ENCODE measurements at regions not wholly inside any gene's neighbourhood (a gene's known extent, or its start where the extent isn't known, plus 50 kb on each side); places are given as distances from the start of the nearest gene placed in this dataset.
"Not testable (repeated sequence)": the region's sequence is repeated elsewhere in the genome, so short reads cannot be mapped to it uniquely, and the experiment has no call there.

DNA sequence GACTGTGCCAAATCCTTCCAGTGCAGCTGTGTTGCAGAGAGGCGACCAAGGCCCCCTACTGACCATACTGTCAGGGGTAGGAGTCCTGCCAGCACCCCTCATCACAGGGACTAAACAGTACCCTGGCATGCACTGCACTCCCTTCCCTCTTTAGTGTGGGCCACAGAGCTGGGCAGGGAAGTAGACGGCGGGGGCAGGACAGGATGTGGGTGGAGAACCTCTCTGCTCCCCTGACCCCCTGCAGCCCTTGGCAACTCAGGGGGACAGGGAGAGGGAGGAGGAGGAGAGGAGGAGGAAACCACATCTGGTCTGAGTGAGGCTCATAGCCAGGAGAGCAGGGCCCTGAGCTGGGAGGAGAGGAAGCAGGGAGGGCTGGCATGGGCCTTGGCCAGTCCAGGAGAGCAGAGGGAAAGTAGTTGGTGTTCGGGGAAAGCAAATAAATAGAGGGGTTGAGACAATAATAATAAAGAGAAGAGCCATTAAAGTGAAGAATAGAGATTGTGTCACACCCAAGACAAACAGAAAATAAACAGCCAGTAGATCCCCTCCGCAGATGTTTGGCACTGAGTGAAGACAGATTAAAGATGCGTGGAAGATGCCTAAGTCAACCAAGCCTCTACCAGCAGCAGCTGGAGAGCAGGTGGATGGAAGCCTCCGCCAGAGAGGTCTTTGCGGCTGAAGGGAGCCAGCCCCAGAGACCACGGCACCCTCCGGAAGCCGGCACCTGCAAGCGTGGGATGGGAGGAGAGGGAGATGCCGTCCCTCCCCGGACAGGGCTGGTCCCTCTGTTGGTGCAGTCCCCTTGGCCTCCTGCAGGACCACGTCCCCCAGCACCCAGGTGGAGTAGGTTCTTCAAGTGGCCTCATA lies 61.5 kb downstream of the RPUSD4 start:
- DNase-seq: no peak

- no peak for DNase-seq
Measured at GRCh38 chr11:126148317-126148716, 63.1 kb downstream of the RPUSD4 start.

DNA sequence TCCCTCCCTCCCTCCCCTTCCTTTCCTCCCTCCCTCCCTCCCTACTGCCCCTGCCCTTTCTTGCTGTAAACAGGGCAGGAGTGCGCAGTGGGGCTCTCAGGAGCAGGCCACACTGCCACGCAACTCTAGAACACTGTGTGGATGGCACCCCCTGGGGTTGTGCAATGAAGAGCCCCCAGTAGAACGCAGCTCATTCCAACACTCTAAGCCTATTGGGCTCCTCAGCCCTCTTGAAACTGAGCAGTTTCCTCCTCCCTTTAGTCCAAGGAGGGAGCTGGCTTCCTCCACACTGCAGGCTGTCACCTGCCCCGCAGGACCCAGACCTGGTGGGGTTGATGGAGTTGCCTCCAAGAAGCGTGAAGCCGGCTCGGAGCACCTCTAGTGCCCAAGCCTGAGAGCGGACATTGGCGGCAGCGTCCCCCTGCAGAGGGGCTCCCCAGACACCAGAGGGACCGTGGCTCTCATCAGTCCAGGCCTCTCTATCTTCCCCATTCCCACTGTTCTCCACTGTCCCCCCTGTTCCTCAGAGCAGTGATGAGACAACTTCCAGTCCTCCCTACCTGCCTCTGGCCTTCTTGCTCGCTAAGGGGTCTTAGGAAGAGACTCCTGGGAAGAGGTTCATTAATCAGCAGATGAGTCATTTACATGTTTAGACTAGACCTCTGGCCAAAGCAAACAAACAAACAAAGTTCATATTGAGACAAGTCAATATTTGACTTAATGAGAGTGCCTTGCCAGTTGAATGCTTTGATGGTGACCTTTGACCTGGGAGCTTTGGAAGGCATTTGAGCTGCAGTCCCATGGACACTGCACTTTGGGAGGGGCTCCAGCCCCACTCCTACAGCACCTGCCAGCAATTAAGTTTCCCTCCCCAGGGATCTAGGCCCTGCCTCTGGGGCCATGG lies 64.0 kb downstream of the RPUSD4 start:
- DNase-seq: no peak

DNA sequence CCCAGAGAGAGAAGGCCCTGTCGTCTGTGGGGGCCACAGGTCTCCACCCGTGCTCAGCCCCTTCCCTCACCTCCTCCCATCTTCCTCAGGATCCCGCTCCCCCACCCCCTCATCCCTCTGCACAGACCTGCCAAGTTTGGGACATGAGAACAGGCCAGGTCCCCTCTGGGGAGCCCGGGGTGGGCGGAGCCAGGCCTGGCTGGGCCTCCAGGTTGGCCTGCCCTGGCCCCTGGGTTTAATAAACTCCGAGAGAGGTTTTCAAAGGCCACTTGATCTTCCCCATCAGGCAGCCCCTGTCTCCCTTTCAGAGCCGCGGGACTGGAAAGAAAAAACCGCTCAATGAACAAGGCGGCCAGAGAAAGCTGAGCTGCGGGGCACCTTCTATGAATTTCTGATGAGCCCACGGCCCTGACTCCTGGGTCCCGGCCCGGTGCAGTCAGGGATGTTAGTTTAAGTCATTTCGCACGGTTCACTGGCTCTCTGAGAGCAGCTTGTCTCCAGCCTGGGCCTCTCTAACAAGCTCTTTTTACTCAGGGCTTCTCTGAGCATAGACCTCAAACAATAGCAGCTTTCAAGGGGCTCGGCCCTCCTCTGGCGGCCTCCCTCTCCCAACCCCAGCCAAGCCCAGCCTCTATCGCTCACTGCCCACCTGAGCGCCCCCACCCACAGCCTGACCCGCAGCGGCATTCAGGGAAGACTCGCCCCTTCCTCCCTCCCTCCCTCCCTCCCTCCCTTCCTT lies 64.8 kb downstream of the RPUSD4 start:
- peak; percentile 30 to 41 for DNase-seq

GRCh38 chr11:126145954-126146353 lies 65.5 kb downstream of the RPUSD4 start:
- no peak for DNase-seq

DNA sequence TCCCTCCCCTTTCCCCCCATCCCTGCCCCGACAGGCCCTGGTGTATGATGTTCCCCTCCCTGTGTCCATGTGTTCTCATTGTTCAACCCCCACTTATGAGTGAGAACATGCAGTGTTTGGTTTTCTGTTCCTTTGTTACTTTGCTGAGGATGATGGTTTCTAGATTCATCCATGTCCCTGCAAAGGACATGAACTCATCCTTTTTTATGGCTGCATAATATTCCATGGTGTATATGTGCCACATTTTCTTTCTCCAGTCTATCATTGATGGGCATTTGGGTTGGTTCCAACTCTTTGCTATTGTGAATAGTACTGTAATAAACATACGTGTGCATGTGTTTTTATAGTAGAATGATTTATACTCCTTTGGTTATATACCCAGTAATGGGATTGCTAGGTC lies 68.0 kb downstream of the RPUSD4 start:
- DNase-seq: not testable (repeated sequence)

- DNase-seq: peak; percentile 46 to 47
Measured at GRCh38 chr11:126140926-126141280, 70.5 kb downstream of the RPUSD4 start.

- no peak for DNase-seq
Measured at GRCh38 chr11:126140201-126140925, 71.1 kb downstream of the RPUSD4 start.

- no peak for DNase-seq
Measured at GRCh38 chr11:126139111-126140091, 72.0 kb downstream of the RPUSD4 start.

DNA sequence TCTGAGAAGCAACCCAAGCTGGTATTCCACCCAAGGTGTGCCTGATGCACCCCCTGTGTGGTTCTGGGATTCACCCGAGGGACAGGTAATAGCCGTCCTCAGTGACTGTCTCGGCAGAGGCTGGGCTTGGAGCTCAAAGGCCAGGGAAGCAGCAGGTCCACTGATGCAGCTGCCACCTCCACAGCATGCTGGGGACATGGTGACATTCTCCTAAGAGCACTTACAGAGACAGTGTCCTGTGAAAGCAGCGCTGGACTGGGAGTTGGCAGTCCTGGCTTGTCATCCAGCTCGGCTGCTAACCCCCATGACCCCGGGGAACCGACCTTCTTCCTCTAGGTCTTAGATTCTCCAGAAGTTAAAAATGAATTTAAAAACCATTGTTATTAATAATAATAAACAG lies 72.8 kb downstream of the RPUSD4 start:
- no peak for DNase-seq

DNA sequence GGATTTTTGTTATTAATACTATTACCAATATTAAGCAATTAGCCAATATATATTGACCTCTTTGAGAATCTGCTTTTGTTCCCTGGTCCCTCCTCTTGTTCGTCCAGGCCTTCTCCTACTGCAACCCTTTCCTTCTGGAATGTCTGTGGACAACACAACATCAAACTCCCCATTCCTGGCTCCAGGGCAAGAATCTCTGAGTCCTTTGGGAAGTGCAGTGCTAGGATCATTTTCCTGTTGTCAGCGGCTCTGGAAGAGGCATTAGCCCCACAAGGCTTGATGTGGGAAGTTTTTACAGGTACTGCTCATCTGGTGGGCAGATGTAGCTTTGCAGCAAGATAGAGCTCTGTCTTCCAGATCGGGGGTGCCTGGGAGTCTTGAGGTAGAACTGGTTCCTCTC lies 74.3 kb downstream of the RPUSD4 start:
- DNase-seq: no peak

GRCh38 chr11:126136507-126136906 lies 73.8 kb upstream of the CDON start:
- no peak for DNase-seq

DNA sequence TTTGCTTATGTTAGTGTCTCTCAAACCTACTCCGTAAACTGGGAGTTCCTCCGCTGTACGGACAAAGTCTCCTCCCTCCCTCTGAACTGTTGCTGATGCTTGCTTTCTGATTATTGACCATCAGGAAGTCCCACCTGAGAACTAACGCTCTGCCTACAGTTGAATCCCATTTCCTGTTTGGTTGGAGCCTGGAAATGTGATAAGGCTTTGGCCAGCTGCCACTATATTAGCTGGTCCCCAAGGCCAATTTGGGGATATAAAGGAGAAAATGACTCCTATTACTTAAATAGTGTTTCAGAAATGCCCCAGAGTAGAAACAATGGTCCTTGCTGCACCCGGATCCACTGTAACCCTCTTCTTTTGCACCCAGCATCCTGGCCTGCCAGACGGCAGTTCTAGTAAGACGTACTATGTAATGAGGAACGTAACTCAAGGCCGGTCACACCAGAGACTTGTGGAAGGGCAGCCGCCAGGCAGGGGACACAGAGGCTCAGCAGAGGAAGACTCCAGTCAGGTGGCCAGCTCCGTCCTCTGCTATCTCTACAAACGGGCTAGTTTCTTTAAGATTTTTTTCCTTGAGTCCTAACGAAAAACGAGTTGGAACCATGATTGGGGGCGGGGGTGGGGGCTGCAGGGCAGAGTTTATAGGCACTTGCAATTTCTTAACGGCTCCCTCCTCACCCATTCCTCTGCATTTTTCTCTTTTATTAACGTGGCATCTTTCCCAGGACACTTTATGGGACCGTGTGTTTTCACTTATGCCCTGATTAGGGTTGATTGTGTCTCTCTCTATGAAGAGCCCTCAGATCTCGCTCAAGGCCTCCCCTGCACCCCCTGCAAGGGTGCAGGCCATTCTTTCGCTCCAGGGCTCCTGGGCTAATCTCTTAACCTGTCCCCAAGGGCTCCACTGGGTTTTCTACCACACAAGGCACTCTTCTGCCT lies 72.8 kb upstream of the CDON start:
- no peak for DNase-seq

DNA sequence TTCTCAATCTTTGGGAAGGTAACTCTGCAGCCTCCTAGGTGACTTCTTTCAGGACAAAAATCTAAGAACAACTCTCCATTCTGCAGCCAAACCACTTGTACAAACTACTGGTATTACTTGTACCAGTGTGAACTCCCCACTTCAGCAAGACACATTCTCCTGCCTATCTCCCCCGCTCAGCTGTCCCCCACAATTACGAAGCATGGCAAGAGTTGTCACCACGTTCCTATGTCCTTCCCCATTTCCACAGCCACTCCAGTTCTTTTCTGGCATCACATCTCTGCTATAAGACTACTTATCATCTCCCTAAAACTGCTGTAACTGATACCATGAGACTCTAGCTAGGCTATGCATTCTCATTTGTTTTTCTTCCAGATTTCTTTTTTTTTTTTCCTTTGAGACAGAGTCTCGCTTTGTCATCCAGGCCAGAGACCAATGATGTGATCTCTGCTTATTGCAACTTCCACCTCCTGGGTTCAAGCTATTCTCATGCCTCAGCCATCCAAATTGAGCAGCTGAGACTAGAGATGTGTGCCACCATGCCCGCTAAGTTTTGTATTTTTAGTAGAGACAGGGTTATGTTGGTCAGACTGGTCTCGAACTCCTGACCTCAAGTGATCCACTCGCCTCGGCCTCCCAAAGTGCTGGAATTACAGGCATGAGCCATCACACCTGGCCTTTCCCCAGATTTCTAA lies 71.9 kb upstream of the CDON start:
- no peak for DNase-seq

GRCh38 chr11:126133901-126134300 lies 71.2 kb upstream of the CDON start:
- DNase-seq: no peak

DNA sequence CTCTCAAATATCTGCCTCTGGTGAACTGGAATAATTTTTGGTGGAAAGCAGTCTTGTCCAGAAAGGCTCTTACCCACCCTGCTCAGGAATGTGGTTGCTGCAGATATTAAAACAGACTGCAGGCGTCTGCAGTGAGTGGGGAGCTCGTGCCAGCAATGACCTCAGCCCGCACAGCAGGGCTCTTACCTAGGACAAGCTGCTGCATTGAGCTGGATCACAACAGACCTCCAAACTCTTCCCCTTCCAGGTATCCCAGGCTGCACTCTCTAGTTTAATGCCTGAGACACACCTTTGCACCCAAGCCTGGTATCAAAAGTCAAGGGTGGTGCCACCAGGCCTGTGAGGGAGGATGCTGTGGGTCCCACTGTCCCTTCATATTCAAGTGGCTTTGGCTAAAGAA lies 69.7 kb upstream of the CDON start:
- no peak for DNase-seq

DNA sequence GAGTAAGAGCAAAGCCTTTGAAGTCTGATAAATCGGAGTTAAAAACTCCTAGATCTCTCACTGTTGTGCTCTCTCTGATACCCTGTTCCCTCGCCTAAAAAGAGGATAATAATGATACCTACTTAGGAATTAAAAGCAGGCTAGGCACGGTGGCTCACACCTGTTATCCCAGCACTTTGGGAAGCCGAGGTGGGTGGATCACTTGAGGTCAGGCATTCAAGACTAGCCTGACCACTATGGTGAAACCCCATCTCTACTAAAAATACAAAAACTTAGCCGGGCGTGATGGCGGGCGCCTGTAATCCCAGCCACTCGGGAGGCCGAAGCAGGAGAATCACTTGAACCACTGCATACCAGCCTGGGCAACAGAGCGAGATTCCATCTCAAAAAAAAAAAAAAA lies 68.1 kb upstream of the CDON start:
- DNase-seq: not testable (repeated sequence)

GRCh38 chr11:126129727-126130671 lies 67.3 kb upstream of the CDON start:
- DNase-seq: no peak
